Chondrocyte (in vitro differentiated cells): ENCODE measurements at regions not wholly inside any gene's neighbourhood (a gene's known extent, or its start where the extent isn't known, plus 50 kb on each side); places are given as distances from the start of the nearest gene placed in this dataset.

Source experiments
- DNase-seq: peaks from one replicate; pipeline ENCODE4 v3.0.0; 2021; ENCODE audit warnings: mixed read lengths, low spot score
- H3K27ac Mint-ChIP-seq: one replicate; pipeline ENCODE4 v1.8.0; 2021; ENCODE audit warnings: mild to moderate bottlenecking, moderate library complexity, mixed read lengths; ENCODE audit not compliant: unreplicated experiment
- H3K27me3 Mint-ChIP-seq: 2 replicates; pipeline ENCODE4 v1.8.0; 2021; ENCODE audit warnings: low read depth, mixed read lengths
- H3K36me3 Mint-ChIP-seq: 2 replicates; pipeline ENCODE4 v1.8.0; 2021; ENCODE audit warnings: low read depth, mixed read lengths
- H3K4me1 Mint-ChIP-seq: 2 replicates; pipeline ENCODE4 v1.8.0; 2021; ENCODE audit warnings: low read depth, mild to moderate bottlenecking, mixed read lengths
- H3K4me3 Mint-ChIP-seq: one replicate; pipeline ENCODE4 v1.8.0; 2021; ENCODE audit warnings: mild to moderate bottlenecking, moderate library complexity, mixed read lengths; ENCODE audit not compliant: unreplicated experiment
- H3K9me3 Mint-ChIP-seq: 2 replicates; pipeline ENCODE4 v1.8.0; 2021; ENCODE audit warnings: low read depth, mixed read lengths
- CTCF ChIP-seq: fragments of 200-600 bp; sonication (generic); IDR thresholded peaks from 2 replicates; pipeline ENCODE4 v1.5.0; 2021; ENCODE audit warnings: antibody characterized with exemption, mild to moderate bottlenecking, moderate library complexity

GRCh38 chr16:31710880-31711279 lies 162.7 kb upstream of the ZNF267 start:
- TF ChIP-seq CTCF = no peak
- Mint-ChIP-seq H3K27me3 (no peaks in the 10 kb centered on the region), H3K9me3 (no peaks in the 10 kb centered on the region), H3K4me1 (peaks cover 22% of the 10 kb centered on the region), H3K27ac (no peak overlapping the region), H3K4me3 (no peak overlapping the region), H3K36me3 (peaks cover 13% of the 10 kb centered on the region)
- DNase-seq = no peak

- no peak overlapping the region for H3K27ac Mint-ChIP-seq
- peaks cover 13% of the 10 kb centered on the region for H3K36me3 Mint-ChIP-seq
- no peaks in the 10 kb centered on the region for H3K27me3 Mint-ChIP-seq
- no peak for DNase-seq
- H3K4me3 Mint-ChIP-seq = no peak overlapping the region
- H3K9me3 Mint-ChIP-seq = no peaks in the 10 kb centered on the region
- TF ChIP-seq CTCF = peak; percentile 14
- H3K4me1 Mint-ChIP-seq = peaks cover 22% of the 10 kb centered on the region
Observed at GRCh38 chr16:31711344-31711845, 162.2 kb upstream of the ZNF267 start.

- Mint-ChIP-seq H3K4me3 (no peak overlapping the region), H3K9me3 (no peaks in the 10 kb centered on the region), H3K36me3 (peaks cover 13% of the 10 kb centered on the region), H3K4me1 (peaks cover 22% of the 10 kb centered on the region), H3K27ac (no peak overlapping the region), H3K27me3 (no peaks in the 10 kb centered on the region)
- DNase-seq = no peak
- TF ChIP-seq CTCF = no peak
Observed at GRCh38 chr16:31712064-31712540, 161.5 kb upstream of the ZNF267 start.

GRCh38 chr16:31713071-31713944 lies 160.3 kb upstream of the ZNF267 start:
- Mint-ChIP-seq H3K4me1 (peaks cover 22% of the 10 kb centered on the region), H3K27me3 (no peaks in the 10 kb centered on the region), H3K27ac (peak overlapping the region; percentile 99), H3K4me3 (peak overlapping the region; percentile 98), H3K9me3 (no peaks in the 10 kb centered on the region), H3K36me3 (peaks cover 11% of the 10 kb centered on the region)
- no peak for DNase-seq
- peak; percentile 38 for TF ChIP-seq CTCF

GRCh38 chr16:31713945-31714902 lies 159.4 kb upstream of the ZNF267 start:
- no peaks in the 10 kb centered on the region for H3K9me3 Mint-ChIP-seq
- H3K27ac Mint-ChIP-seq = peak overlapping the region; percentile 99
- no peaks in the 10 kb centered on the region for H3K27me3 Mint-ChIP-seq
- H3K36me3 Mint-ChIP-seq = peaks cover 10% of the 10 kb centered on the region
- H3K4me3 Mint-ChIP-seq = peak overlapping the region; percentile 98
- TF ChIP-seq CTCF = peak; percentile 59
- no peak for DNase-seq
- peaks cover 22% of the 10 kb centered on the region for H3K4me1 Mint-ChIP-seq
